OCI-LY7 (cell line): ENCODE measurements at regions not wholly inside any gene's neighbourhood (a gene's known extent, or its start where the extent isn't known, plus 50 kb on each side); places are given as distances from the start of the nearest gene placed in this dataset.

Experiments used
- BruUV-seq: library from RNA; stranded (reverse); fragments of 400-500 nt; replicated peaks from 2 replicates; lab custom pipeline; 2021; lab: Mats Ljungman, UMichigan
- CTCF ChIA-PET: fragments of 300-600 bp; sonication (Branson Sonifier 250); formaldehyde crosslinking; loops from one replicate; lab custom pipeline; 2022; ENCODE audit warnings: antibody characterized with exemption; ENCODE audit not compliant: unreplicated experiment; lab: Charles Lee
- POLR2A ChIA-PET: fragments of 300-600 bp; sonication (Branson Sonifier 250); formaldehyde crosslinking; loops from one replicate; lab custom pipeline; 2022; ENCODE audit warnings: antibody characterized with exemption; lab: Charles Lee
- DNase-seq: peaks from one replicate; pipeline ENCODE4 v3.0.0-alpha.2; 2015; ENCODE audit warnings: low spot score
- H2AFZ ChIP-seq: fragments of 200-600 bp; sonication (generic), shearing (Covaris generic); 2 replicates; pipeline ENCODE4 v1.6.1; 2014; ENCODE audit warnings: mild to moderate bottlenecking, antibody characterized with exemption, low read length, moderate library complexity
- H3K27ac ChIP-seq: fragments of 200-600 bp; sonication (generic); 2 replicates; pipeline ENCODE4 v1.5.1; 2014; ENCODE audit warnings: mixed run types, low read depth, mild to moderate bottlenecking, moderate library complexity, low read length, inconsistent platforms; ENCODE audit not compliant: poor library complexity, severe bottlenecking
- H3K36me3 ChIP-seq: fragments of 200-600 bp; sonication (generic); 2 replicates; pipeline ENCODE4 v1.6.1; 2014; ENCODE audit warnings: mild to moderate bottlenecking, antibody characterized with exemption, low read length, moderate library complexity, mixed read lengths; ENCODE audit not compliant: insufficient read depth
- H3K4me1 ChIP-seq: fragments of 200-600 bp; sonication (generic); 2 replicates; pipeline ENCODE4 v1.5.1; 2014; ENCODE audit warnings: mild to moderate bottlenecking, low read length; ENCODE audit not compliant: insufficient read depth, poor library complexity, severe bottlenecking
- H3K4me2 ChIP-seq: fragments of 200-600 bp; sonication (generic); 2 replicates; pipeline ENCODE4 v1.6.1; 2014; ENCODE audit warnings: mild to moderate bottlenecking, low read length
- H3K4me3 ChIP-seq: fragments of 200-600 bp; sonication (generic); 2 replicates; pipeline ENCODE4 v1.5.1; 2014; ENCODE audit warnings: mild to moderate bottlenecking, low read depth, low read length; ENCODE audit not compliant: poor library complexity, severe bottlenecking
- H3K79me2 ChIP-seq: fragments of 200-600 bp; sonication (generic); 2 replicates; pipeline ENCODE4 v1.6.1; 2016; ENCODE audit warnings: low read depth, mild to moderate bottlenecking, low read length, moderate library complexity, mixed read lengths; ENCODE audit not compliant: insufficient read depth
- H3K9me2 ChIP-seq: fragments of 200-600 bp; sonication (generic); 2 replicates; pipeline ENCODE4 v1.6.1; 2016; ENCODE audit warnings: mild to moderate bottlenecking, low read length, mixed read lengths; ENCODE audit not compliant: insufficient read depth
- H3K9me3 ChIP-seq: fragments of 200-600 bp; sonication (generic); 2 replicates; pipeline ENCODE4 v1.6.1; 2014; ENCODE audit warnings: mild to moderate bottlenecking, mixed run types, low read length, mixed read lengths
- H4K20me1 ChIP-seq: fragments of 200-600 bp; sonication (generic); 2 replicates; pipeline ENCODE4 v1.6.1; 2014; ENCODE audit warnings: mild to moderate bottlenecking, antibody characterized with exemption, low read length, moderate library complexity, mixed read lengths; ENCODE audit not compliant: insufficient read depth
- CTCF ChIP-seq: fragments of 200-600 bp; sonication (generic); conservative IDR thresholded peaks from 2 replicates; pipeline ENCODE4 v1.5.1; 2014; ENCODE audit warnings: mild to moderate bottlenecking, antibody characterized with exemption, low read length, moderate library complexity, mixed read lengths
- EZH2phosphoT487 ChIP-seq: fragments of 200-600 bp; sonication (generic); IDR thresholded peaks from 2 replicates; pipeline ENCODE4 v1.6.1; 2018; ENCODE audit warnings: low read depth, borderline replicate concordance, mild to moderate bottlenecking, mixed run types, antibody characterized with exemption, low read length, moderate library complexity, mixed read lengths
- intact Hi-C: fragments of 100-400 bp; cut with micrococcal nuclease; formaldehyde crosslinking; loops from one replicate; pipeline ENCODE4 v1.10.0; 2022; ENCODE audit not compliant: unreplicated experiment

- intact Hi-C loops, result no loop called here
- CTCF ChIA-PET, result no interaction called here
- H3K36me3 ChIP-seq, result no peaks in the 10 kb centered on the region
- H3K27ac ChIP-seq, result no peak overlapping the region
- DNase-seq, result no peak
- H3K79me2 ChIP-seq, result no peaks in the 10 kb centered on the region
- no peak for TF ChIP-seq CTCF
- no peak for TF ChIP-seq EZH2phosphoT487
- POLR2A ChIA-PET, result interaction anchor here (0.6 to 2.1 kb wide), 3 partner anchors 9 to 803 kb away, joined by 3 to 12 read pairs (median 4); no protein-coding TSS in a partner anchor
- H3K9me2 ChIP-seq, result no peaks in the 10 kb centered on the region
- H3K4me3 ChIP-seq, result no peak overlapping the region
- no peaks in the 10 kb centered on the region for H3K4me1 ChIP-seq
- H4K20me1 ChIP-seq, result no peaks in the 10 kb centered on the region
- no peaks in the 10 kb centered on the region for H3K9me3 ChIP-seq
- no TSS peak for BruUV-seq
- no peak overlapping the region for H2AFZ ChIP-seq
- no peak overlapping the region for H3K4me2 ChIP-seq
These were observed 121.2 kb upstream of the LNX1 start for GRCh38 chr4:53712408-53713020.

GRCh38 chr4:53711926-53712325 is 120.6 kb upstream of the LNX1 start:
- CTCF ChIA-PET, result no interaction called here
- intact Hi-C loops, result no loop called here
- no TSS peak for BruUV-seq

More at GRCh38 chr4:53711926-53712325, 120.6 kb upstream of the LNX1 start:
- H4K20me1 ChIP-seq, result no peaks in the 10 kb centered on the region
- H3K9me2 ChIP-seq, result no peaks in the 10 kb centered on the region
- H3K4me1 ChIP-seq, result peaks cover under 1% of the 10 kb centered on the region
- DNase-seq, result no peak
- no peaks in the 10 kb centered on the region for H3K36me3 ChIP-seq
- H3K79me2 ChIP-seq, result no peaks in the 10 kb centered on the region
- no peak overlapping the region for H3K27ac ChIP-seq
- H3K4me2 ChIP-seq, result no peak overlapping the region
- no peak overlapping the region for H3K4me3 ChIP-seq
- TF ChIP-seq EZH2phosphoT487, result no peak
- TF ChIP-seq CTCF, result no peak
- POLR2A ChIA-PET, result interaction anchor here (0.6 to 2.1 kb wide), 4 partner anchors 9 to 802 kb away, joined by 3 to 12 read pairs (median 4); no protein-coding TSS in a partner anchor
- H2AFZ ChIP-seq, result no peak overlapping the region; the same call in 1 of the 2 replicates
- H3K9me3 ChIP-seq, result no peaks in the 10 kb centered on the region
